ENCODE measurements at regions not wholly inside any gene's neighbourhood (a gene's known extent, or its start where the extent isn't known, plus 50 kb on each side); places are given as distances from the start of the nearest gene placed in this dataset.

DNA sequence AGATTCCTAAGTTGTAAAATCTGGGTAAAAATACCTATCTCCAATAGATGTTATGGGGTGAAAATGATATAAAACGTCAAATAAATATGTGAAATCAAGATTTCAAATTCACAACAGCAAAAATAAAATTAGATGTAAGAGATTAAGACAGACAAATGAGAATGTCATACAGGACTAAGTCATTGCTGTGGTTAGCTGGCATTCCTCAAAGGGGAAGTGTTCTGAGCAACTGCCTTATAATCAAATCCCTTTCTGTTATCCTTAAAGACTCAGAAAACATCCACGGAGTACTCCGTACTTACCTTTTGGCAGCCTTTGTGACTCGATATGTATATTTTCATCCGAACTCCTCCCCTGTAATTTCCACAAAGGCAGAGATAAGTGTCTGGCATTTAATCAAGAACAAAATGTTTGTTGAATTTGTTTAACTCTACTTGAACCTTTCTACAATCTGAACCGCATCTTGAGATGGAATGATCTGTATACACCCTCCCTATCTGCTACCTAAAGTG is 559.6 kb downstream of the GATA3 start:
- TF ChIP-seq, protein P1, sequence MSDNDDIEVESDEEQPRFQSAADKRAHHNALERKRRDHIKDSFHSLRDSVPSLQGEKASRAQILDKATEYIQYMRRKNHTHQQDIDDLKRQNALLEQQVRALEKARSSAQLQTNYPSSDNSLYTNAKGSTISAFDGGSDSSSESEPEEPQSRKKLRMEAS (IDR thresholded peaks at IDR 0.05; ENCODE audit: low read depth, low read length) = no peak
- no peak for TF ChIP-seq ZNF24 (IDR thresholded peaks at IDR 0.05)
- no peak for TF ChIP-seq SP1 (IDR thresholded peaks at IDR 0.05; ENCODE audit: low read depth, low read length)
- no peak for TF ChIP-seq EZH2 (IDR thresholded peaks at IDR 0.05; ENCODE audit: borderline replicate concordance, control insufficient read depth, low read depth, low read length)
- TF ChIP-seq, protein P2, sequence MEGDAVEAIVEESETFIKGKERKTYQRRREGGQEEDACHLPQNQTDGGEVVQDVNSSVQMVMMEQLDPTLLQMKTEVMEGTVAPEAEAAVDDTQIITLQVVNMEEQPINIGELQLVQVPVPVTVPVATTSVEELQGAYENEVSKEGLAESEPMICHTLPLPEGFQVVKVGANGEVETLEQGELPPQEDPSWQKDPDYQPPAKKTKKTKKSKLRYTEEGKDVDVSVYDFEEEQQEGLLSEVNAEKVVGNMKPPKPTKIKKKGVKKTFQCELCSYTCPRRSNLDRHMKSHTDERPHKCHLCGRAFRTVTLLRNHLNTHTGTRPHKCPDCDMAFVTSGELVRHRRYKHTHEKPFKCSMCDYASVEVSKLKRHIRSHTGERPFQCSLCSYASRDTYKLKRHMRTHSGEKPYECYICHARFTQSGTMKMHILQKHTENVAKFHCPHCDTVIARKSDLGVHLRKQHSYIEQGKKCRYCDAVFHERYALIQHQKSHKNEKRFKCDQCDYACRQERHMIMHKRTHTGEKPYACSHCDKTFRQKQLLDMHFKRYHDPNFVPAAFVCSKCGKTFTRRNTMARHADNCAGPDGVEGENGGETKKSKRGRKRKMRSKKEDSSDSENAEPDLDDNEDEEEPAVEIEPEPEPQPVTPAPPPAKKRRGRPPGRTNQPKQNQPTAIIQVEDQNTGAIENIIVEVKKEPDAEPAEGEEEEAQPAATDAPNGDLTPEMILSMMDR (IDR thresholded peaks at IDR 0.05 in 2 of 3, conservative IDR thresholded peaks at IDR 0.05 in 1 of 3; ENCODE audit: control insufficient read depth in 2 of 3, extremely low read depth in 1 of 3, insufficient read depth in 1 of 3, low read depth in 3 of 3, low read length in 3 of 3) = no peak
- TF ChIP-seq POLR2A (IDR thresholded peaks at IDR 0.05; ENCODE audit: low read depth, low read length) = no peak
- TF ChIP-seq, protein P3, sequence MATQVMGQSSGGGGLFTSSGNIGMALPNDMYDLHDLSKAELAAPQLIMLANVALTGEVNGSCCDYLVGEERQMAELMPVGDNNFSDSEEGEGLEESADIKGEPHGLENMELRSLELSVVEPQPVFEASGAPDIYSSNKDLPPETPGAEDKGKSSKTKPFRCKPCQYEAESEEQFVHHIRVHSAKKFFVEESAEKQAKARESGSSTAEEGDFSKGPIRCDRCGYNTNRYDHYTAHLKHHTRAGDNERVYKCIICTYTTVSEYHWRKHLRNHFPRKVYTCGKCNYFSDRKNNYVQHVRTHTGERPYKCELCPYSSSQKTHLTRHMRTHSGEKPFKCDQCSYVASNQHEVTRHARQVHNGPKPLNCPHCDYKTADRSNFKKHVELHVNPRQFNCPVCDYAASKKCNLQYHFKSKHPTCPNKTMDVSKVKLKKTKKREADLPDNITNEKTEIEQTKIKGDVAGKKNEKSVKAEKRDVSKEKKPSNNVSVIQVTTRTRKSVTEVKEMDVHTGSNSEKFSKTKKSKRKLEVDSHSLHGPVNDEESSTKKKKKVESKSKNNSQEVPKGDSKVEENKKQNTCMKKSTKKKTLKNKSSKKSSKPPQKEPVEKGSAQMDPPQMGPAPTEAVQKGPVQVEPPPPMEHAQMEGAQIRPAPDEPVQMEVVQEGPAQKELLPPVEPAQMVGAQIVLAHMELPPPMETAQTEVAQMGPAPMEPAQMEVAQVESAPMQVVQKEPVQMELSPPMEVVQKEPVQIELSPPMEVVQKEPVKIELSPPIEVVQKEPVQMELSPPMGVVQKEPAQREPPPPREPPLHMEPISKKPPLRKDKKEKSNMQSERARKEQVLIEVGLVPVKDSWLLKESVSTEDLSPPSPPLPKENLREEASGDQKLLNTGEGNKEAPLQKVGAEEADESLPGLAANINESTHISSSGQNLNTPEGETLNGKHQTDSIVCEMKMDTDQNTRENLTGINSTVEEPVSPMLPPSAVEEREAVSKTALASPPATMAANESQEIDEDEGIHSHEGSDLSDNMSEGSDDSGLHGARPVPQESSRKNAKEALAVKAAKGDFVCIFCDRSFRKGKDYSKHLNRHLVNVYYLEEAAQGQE (IDR thresholded peaks at IDR 0.05; ENCODE audit: low read depth, low read length) = no peak
- no peak for TF ChIP-seq YY1 (IDR thresholded peaks at IDR 0.05; ENCODE audit: low read depth, low read length)
- TF ChIP-seq CREB1 (IDR thresholded peaks at IDR 0.05; ENCODE audit: low read depth) = no peak
